Rectal smooth muscle tissue (tissue), 1 donor: ENCODE measurements at regions not wholly inside any gene's neighbourhood (a gene's known extent, or its start where the extent isn't known, plus 50 kb on each side); places are given as distances from the start of the nearest gene placed in this dataset.

Experiments
- H3K27ac ChIP-seq: one replicate; pipeline ENCODE4 v1.7.0; 2013; ENCODE audit warnings: low read depth, low read length, inconsistent platforms
- H3K27me3 ChIP-seq: one replicate; pipeline ENCODE4 v1.7.0; 2013; ENCODE audit warnings: low read length; ENCODE audit not compliant: control insufficient read depth, insufficient read depth
- H3K36me3 ChIP-seq: one replicate; pipeline ENCODE4 v1.7.0; 2013; ENCODE audit warnings: low read length; ENCODE audit not compliant: control insufficient read depth, insufficient read depth
- H3K4me1 ChIP-seq: one replicate; pipeline ENCODE4 v1.7.0; 2013; ENCODE audit warnings: low read length; ENCODE audit not compliant: control insufficient read depth, insufficient read depth
- H3K4me3 ChIP-seq: one replicate; pipeline ENCODE4 v1.7.0; 2013; ENCODE audit warnings: low read length
- H3K9ac ChIP-seq: one replicate; pipeline ENCODE4 v1.7.0; 2013; ENCODE audit warnings: low read length

GRCh38 chr11:92545906-92546471 is 321.4 kb downstream of the FAT3 start:
- Histone ChIP-seq H3K27ac (no peak overlapping the region), H3K27me3 (no peaks in the 10 kb centered on the region), H3K4me1 (no peaks in the 10 kb centered on the region), H3K4me3 (no peak overlapping the region), H3K9ac (no peak overlapping the region), H3K36me3 (no peaks in the 10 kb centered on the region)

DNA sequence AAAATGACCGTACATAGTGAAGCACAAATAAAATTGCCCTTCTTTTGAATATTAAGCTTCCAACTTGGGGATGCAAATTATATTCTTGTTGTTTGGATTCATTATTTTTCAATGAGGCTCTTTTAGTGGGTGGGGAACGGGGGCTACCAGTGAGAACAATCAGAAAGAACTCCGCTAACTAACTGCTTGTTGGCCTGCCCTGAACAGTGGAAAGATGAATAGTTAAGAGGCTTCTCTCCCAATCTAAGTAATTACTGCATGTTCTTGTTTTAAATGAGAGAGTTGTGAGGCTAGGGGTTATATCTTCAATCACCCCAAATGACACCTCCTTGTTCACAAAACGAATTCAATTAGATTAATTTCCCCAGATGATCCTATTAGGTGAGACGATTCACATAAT is 322.0 kb downstream of the FAT3 start:
- Histone ChIP-seq H3K27ac (no peak overlapping the region), H3K36me3 (no peaks in the 10 kb centered on the region), H3K4me1 (no peaks in the 10 kb centered on the region), H3K27me3 (no peaks in the 10 kb centered on the region), H3K9ac (no peak overlapping the region), H3K4me3 (no peak overlapping the region)

DNA sequence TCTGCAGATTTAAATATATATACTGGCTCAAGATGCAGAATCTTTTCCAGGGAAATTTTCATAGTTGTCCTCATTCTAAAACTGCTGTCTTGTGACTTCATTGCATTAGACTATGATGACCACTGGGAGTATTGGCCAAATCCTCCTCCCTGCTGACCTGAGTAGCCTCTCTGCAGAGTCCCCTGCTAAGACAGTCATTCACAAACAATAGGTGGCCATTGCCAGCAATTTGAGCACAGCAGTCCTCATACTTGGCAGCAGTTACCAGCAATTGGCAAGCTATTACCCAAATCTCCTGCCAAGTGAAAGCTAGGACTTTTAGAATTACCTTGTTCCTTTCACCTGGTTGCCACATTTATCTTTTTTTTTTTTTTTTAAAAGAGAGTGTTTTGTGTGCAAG is 325.8 kb downstream of the FAT3 start:
- no peak overlapping the region for H3K4me3 ChIP-seq
- no peaks in the 10 kb centered on the region for H3K4me1 ChIP-seq
- H3K27me3 ChIP-seq: no peaks in the 10 kb centered on the region
- no peak overlapping the region for H3K27ac ChIP-seq
- H3K36me3 ChIP-seq: no peaks in the 10 kb centered on the region
- no peak overlapping the region for H3K9ac ChIP-seq

GRCh38 chr11:92550871-92551270 is 326.3 kb downstream of the FAT3 start:
- H3K9ac ChIP-seq: no peak overlapping the region
- no peaks in the 10 kb centered on the region for H3K4me1 ChIP-seq
- no peak overlapping the region for H3K4me3 ChIP-seq
- no peak overlapping the region for H3K27ac ChIP-seq
- H3K36me3 ChIP-seq: no peaks in the 10 kb centered on the region
- H3K27me3 ChIP-seq: no peaks in the 10 kb centered on the region

DNA sequence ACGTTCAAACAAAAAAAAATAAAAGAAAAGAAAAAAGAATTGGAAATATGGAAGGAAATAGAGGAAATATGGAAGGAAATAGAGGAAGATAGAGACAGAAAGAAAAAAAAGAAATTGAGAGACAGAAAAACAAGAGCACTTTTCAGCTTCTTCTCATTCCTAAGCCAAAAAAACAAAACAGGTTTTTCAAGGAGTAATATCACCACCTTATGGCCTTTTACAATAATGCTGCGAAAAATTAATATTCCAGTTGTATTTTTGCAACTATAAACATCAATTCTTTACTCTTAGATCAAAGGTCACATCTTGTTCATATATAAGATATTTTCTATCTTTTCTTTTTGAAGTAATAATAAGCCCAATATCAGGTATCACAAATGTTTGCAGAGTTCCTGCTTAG is 328.3 kb downstream of the FAT3 start:
- Histone ChIP-seq H3K27ac (no peak overlapping the region), H3K36me3 (no peaks in the 10 kb centered on the region), H3K9ac (no peak overlapping the region), H3K27me3 (no peaks in the 10 kb centered on the region), H3K4me1 (no peaks in the 10 kb centered on the region), H3K4me3 (no peak overlapping the region)

GRCh38 chr11:92554688-92555087 is 330.1 kb downstream of the FAT3 start:
- H3K9ac ChIP-seq: no peak overlapping the region
- no peak overlapping the region for H3K27ac ChIP-seq
- no peaks in the 10 kb centered on the region for H3K4me1 ChIP-seq
- H3K36me3 ChIP-seq: no peaks in the 10 kb centered on the region
- H3K4me3 ChIP-seq: no peak overlapping the region
- no peaks in the 10 kb centered on the region for H3K27me3 ChIP-seq

GRCh38 chr11:92556431-92556830 is 331.8 kb downstream of the FAT3 start:
- no peak overlapping the region for H3K27ac ChIP-seq
- H3K4me1 ChIP-seq: no peaks in the 10 kb centered on the region
- no peaks in the 10 kb centered on the region for H3K27me3 ChIP-seq
- no peaks in the 10 kb centered on the region for H3K36me3 ChIP-seq
- H3K4me3 ChIP-seq: no peak overlapping the region
- H3K9ac ChIP-seq: no peak overlapping the region

DNA sequence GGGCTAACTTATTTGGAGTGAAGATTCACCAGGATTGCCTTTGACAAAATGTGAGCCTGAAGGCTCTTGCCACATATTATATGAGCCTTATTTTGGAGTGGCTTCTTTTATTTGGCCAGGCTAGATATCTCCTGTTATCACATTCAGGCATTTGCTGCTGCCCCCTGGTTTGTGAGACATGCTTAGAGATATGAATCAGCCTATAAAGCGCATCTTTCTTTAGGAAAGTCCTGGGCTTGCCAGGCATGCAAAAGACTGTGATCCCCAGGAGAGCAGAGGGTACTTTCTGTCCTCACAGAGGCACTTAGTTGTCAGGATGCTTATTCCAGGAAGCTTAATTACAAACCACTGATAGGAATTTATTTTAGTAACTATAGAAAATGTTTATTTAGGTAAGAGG is 333.3 kb downstream of the FAT3 start:
- Histone ChIP-seq H3K27ac (no peak overlapping the region), H3K9ac (no peak overlapping the region), H3K4me1 (no peaks in the 10 kb centered on the region), H3K36me3 (no peaks in the 10 kb centered on the region), H3K27me3 (no peaks in the 10 kb centered on the region), H3K4me3 (no peak overlapping the region)

DNA sequence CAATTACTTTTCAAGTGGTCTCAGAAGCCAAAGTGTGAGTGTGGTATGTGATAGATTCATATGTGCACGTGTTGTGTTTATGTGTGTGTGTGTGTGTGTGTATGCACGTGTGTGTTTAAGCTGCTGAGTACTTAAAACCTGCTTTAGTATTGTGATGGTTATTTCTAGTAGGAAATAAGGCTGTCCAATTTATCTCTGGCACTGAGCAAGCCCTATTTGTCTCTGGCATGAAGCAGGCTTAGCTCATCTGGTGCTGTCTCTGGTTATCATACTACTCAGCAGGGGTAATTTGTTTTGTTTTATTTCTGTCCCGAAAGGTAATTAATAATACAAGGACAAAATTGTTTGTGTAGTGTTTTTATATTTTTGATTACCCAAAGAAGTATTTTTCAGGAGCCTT is 333.7 kb downstream of the FAT3 start:
- Histone ChIP-seq H3K9ac (no peak overlapping the region), H3K27ac (no peak overlapping the region), H3K4me1 (no peaks in the 10 kb centered on the region), H3K4me3 (no peak overlapping the region), H3K27me3 (no peaks in the 10 kb centered on the region), H3K36me3 (no peaks in the 10 kb centered on the region)

GRCh38 chr11:92569726-92570125 is 345.1 kb downstream of the FAT3 start:
- Histone ChIP-seq H3K27ac (no peak overlapping the region), H3K27me3 (no peaks in the 10 kb centered on the region), H3K4me1 (no peaks in the 10 kb centered on the region), H3K36me3 (no peaks in the 10 kb centered on the region), H3K9ac (no peak overlapping the region), H3K4me3 (no peak overlapping the region)

GRCh38 chr11:92572559-92572958 is 347.9 kb downstream of the FAT3 start:
- Histone ChIP-seq H3K27me3 (no peaks in the 10 kb centered on the region), H3K36me3 (no peaks in the 10 kb centered on the region), H3K9ac (no peak overlapping the region), H3K4me1 (no peaks in the 10 kb centered on the region), H3K27ac (no peak overlapping the region), H3K4me3 (no peak overlapping the region)

- H3K27me3 ChIP-seq: no peaks in the 10 kb centered on the region
- H3K36me3 ChIP-seq: no peaks in the 10 kb centered on the region
- no peak overlapping the region for H3K4me3 ChIP-seq
- no peak overlapping the region for H3K27ac ChIP-seq
- no peak overlapping the region for H3K9ac ChIP-seq
- no peaks in the 10 kb centered on the region for H3K4me1 ChIP-seq
Measured at GRCh38 chr11:92576315-92576714, 351.7 kb downstream of the FAT3 start.

- Histone ChIP-seq H3K9ac (no peak overlapping the region), H3K4me1 (no peaks in the 10 kb centered on the region), H3K36me3 (no peaks in the 10 kb centered on the region), H3K27me3 (no peaks in the 10 kb centered on the region), H3K27ac (no peak overlapping the region), H3K4me3 (no peak overlapping the region)
Measured at GRCh38 chr11:92580908-92581307, 356.3 kb downstream of the FAT3 start.
